Mesendoderm (in vitro differentiated cells): ENCODE measurements at regions not wholly inside any gene's neighbourhood (a gene's known extent, or its start where the extent isn't known, plus 50 kb on each side); places are given as distances from the start of the nearest gene placed in this dataset.

Source experiments
- DNase-seq: peaks from one replicate; pipeline ENCODE4 v3.0.0; 2013
- H2AK5ac ChIP-seq: 2 replicates; pipeline ENCODE4 v1.6.1; 2013; ENCODE audit warnings: low read length, inconsistent platforms
- H2BK120ac ChIP-seq: 2 replicates; pipeline ENCODE4 v1.6.1; 2013; ENCODE audit warnings: low read depth, mild to moderate bottlenecking, low read length, moderate library complexity, mixed read lengths
- H2BK15ac ChIP-seq: replicated peaks from 2 replicates; pipeline ENCODE4 v1.6.1; 2013; ENCODE audit warnings: low read depth, mild to moderate bottlenecking, moderate library complexity
- H2BK5ac ChIP-seq: 2 replicates; pipeline ENCODE4 v1.6.1; 2013; ENCODE audit warnings: low read length, inconsistent platforms
- H3K18ac ChIP-seq: 2 replicates; pipeline ENCODE4 v1.6.1; 2013; ENCODE audit warnings: mild to moderate bottlenecking, low read length, mixed read lengths
- H3K23ac ChIP-seq: one replicate; pipeline ENCODE4 v1.6.1; 2013; ENCODE audit warnings: low read length
- H3K27ac ChIP-seq: 2 replicates; pipeline ENCODE4 v1.5.1; 2013; ENCODE audit warnings: low read depth, mild to moderate bottlenecking, inconsistent platforms, low read length, moderate library complexity
- H3K27me3 ChIP-seq: 2 replicates; pipeline ENCODE4 v1.6.1; 2013; ENCODE audit warnings: low read length, control low read depth, mild to moderate bottlenecking, inconsistent platforms; ENCODE audit not compliant: insufficient read depth, poor library complexity
- H3K36me3 ChIP-seq: 2 replicates; pipeline ENCODE4 v1.6.1; 2013; ENCODE audit warnings: low read length, inconsistent platforms; ENCODE audit not compliant: control insufficient read depth, insufficient read depth
- H3K4ac ChIP-seq: one replicate; pipeline ENCODE4 v1.6.1; 2013; ENCODE audit warnings: low read depth, mild to moderate bottlenecking, low read length, moderate library complexity
- H3K4me1 ChIP-seq: 2 replicates; pipeline ENCODE4 v1.6.1; 2013; ENCODE audit warnings: low read depth, low read length, inconsistent platforms; ENCODE audit not compliant: control insufficient read depth
- H3K4me2 ChIP-seq: 2 replicates; pipeline ENCODE4 v1.6.1; 2013; ENCODE audit warnings: low read length
- H3K4me3 ChIP-seq: 2 replicates; pipeline ENCODE4 v1.5.1; 2013; ENCODE audit warnings: mild to moderate bottlenecking, low read length
- H3K56ac ChIP-seq: one replicate; pipeline ENCODE4 v1.6.1; 2013; ENCODE audit warnings: low read length
- H3K79me1 ChIP-seq: 2 replicates; pipeline ENCODE4 v1.6.1; 2013; ENCODE audit warnings: low read length, inconsistent platforms
- H3K79me2 ChIP-seq: 2 replicates; pipeline ENCODE4 v1.6.1; 2013; ENCODE audit warnings: mild to moderate bottlenecking, low read length; ENCODE audit not compliant: control insufficient read depth, insufficient read depth
- H3K9ac ChIP-seq: 2 replicates; pipeline ENCODE4 v1.6.1; 2013; ENCODE audit warnings: low read length, inconsistent platforms
- H4K5ac ChIP-seq: one replicate; pipeline ENCODE4 v1.6.1; 2013; ENCODE audit warnings: low read length
- H4K8ac ChIP-seq: one replicate; pipeline ENCODE4 v1.6.1; 2013; ENCODE audit warnings: low read depth, mild to moderate bottlenecking, control low read depth, low read length, moderate library complexity
- WGBS: extraction: QIAGEN DNeasy Blood & Tissue Kit; methylation state at CpG from one replicate; pipeline ENCODE4 v1.1.7; 2013; ENCODE audit warnings: low lambda C conversion rate, missing lambda C conversion rate; ENCODE audit not compliant: insufficient coverage; ENCODE audit errors: extremely low coverage; 5-methylcytosine and 5-hydroxymethylcytosine counted together

- H3K23ac ChIP-seq = no peak overlapping the region
- no peaks in the 10 kb centered on the region for H3K79me1 ChIP-seq
- no CpG with 5 or more reads among the region's 8 CpGs for WGBS
- no peak overlapping the region for H4K8ac ChIP-seq
- no peaks in the 10 kb centered on the region for H3K36me3 ChIP-seq
- DNase-seq = no peak
- H4K5ac ChIP-seq = no peak overlapping the region
- no peak overlapping the region for H2AK5ac ChIP-seq
- H3K18ac ChIP-seq = no peak overlapping the region
- H3K4me3 ChIP-seq = no peak overlapping the region
- H2BK5ac ChIP-seq = no peak overlapping the region
- H3K27me3 ChIP-seq = no peaks in the 10 kb centered on the region
- no peak overlapping the region for H3K56ac ChIP-seq
- no peak overlapping the region for H3K4ac ChIP-seq
- no peak overlapping the region for H3K27ac ChIP-seq
- no peaks in the 10 kb centered on the region for H3K79me2 ChIP-seq
- no peaks in the 10 kb centered on the region for H3K4me1 ChIP-seq
- no peak overlapping the region for H3K4me2 ChIP-seq
- no peak overlapping the region for H2BK15ac ChIP-seq
- H3K9ac ChIP-seq = no peak overlapping the region
- no peak overlapping the region for H2BK120ac ChIP-seq
These were observed 244.5 kb downstream of the MAFB start for GRCh38 chr20:40444516-40444915.

GRCh38 chr20:40443753-40444152 lies 245.3 kb downstream of the MAFB start:
- H3K27me3 ChIP-seq = no peaks in the 10 kb centered on the region
- no peak overlapping the region for H4K8ac ChIP-seq
- H3K27ac ChIP-seq = no peak overlapping the region
- no peak overlapping the region for H3K4me3 ChIP-seq
- H3K23ac ChIP-seq = no peak overlapping the region
- DNase-seq = peak; percentile 24
- no peak overlapping the region for H2BK5ac ChIP-seq
- WGBS = no CpG with 5 or more reads among the region's 5 CpGs
- no peaks in the 10 kb centered on the region for H3K79me2 ChIP-seq
- H4K5ac ChIP-seq = no peak overlapping the region
- no peaks in the 10 kb centered on the region for H3K79me1 ChIP-seq
- H3K56ac ChIP-seq = no peak overlapping the region
- H2BK120ac ChIP-seq = no peak overlapping the region
- H3K4ac ChIP-seq = no peak overlapping the region
- no peak overlapping the region for H2AK5ac ChIP-seq
- no peak overlapping the region for H3K4me2 ChIP-seq
- no peak overlapping the region for H2BK15ac ChIP-seq
- H3K9ac ChIP-seq = no peak overlapping the region
- no peaks in the 10 kb centered on the region for H3K36me3 ChIP-seq
- no peaks in the 10 kb centered on the region for H3K4me1 ChIP-seq
- no peak overlapping the region for H3K18ac ChIP-seq

GRCh38 chr20:40442181-40442963 lies 246.7 kb downstream of the MAFB start:
- Histone ChIP-seq H3K27ac (no peak overlapping the region), H3K4ac (no peak overlapping the region), H3K4me3 (no peak overlapping the region), H3K79me2 (no peaks in the 10 kb centered on the region), H3K56ac (peak overlapping the region; percentile 19), H3K23ac (no peak overlapping the region), H3K4me1 (peaks cover 2% of the 10 kb centered on the region), H2BK120ac (no peak overlapping the region), H3K4me2 (no peak overlapping the region), H3K79me1 (no peaks in the 10 kb centered on the region), H3K9ac (no peak overlapping the region), H3K27me3 (no peaks in the 10 kb centered on the region), H3K36me3 (no peaks in the 10 kb centered on the region), H4K5ac (no peak overlapping the region), H2BK5ac (no peak overlapping the region), H2AK5ac (no peak overlapping the region), H3K18ac (peak overlapping the region; percentile 46), H4K8ac (no peak overlapping the region), H2BK15ac (no peak overlapping the region)
- peak; percentile 65 for DNase-seq
- WGBS = no CpG with 5 or more reads among the region's 8 CpGs

GRCh38 chr20:40441771-40442170 lies 247.3 kb downstream of the MAFB start:
- no peak overlapping the region for H3K9ac ChIP-seq
- H2BK5ac ChIP-seq = no peak overlapping the region
- no peaks in the 10 kb centered on the region for H3K79me2 ChIP-seq
- WGBS = no CpG with 5 or more reads among the region's 3 CpGs
- peak overlapping the region; percentile 46 for H3K18ac ChIP-seq
- H3K23ac ChIP-seq = no peak overlapping the region
- no peaks in the 10 kb centered on the region for H3K79me1 ChIP-seq
- H4K5ac ChIP-seq = no peak overlapping the region
- H3K36me3 ChIP-seq = no peaks in the 10 kb centered on the region
- no peaks in the 10 kb centered on the region for H3K27me3 ChIP-seq
- H3K4me1 ChIP-seq = peaks cover 2% of the 10 kb centered on the region
- H2BK15ac ChIP-seq = no peak overlapping the region
- no peak overlapping the region for H3K27ac ChIP-seq
- no peak for DNase-seq
- H4K8ac ChIP-seq = no peak overlapping the region
- no peak overlapping the region for H2AK5ac ChIP-seq
- no peak overlapping the region for H3K4me3 ChIP-seq
- H3K4ac ChIP-seq = no peak overlapping the region
- H3K4me2 ChIP-seq = no peak overlapping the region
- H3K56ac ChIP-seq = no peak overlapping the region
- no peak overlapping the region for H2BK120ac ChIP-seq

- Histone ChIP-seq H4K8ac (no peak overlapping the region), H2BK120ac (no peak overlapping the region), H3K4me2 (no peak overlapping the region), H3K4me1 (peaks cover 2% of the 10 kb centered on the region), H3K18ac (no peak overlapping the region), H4K5ac (no peak overlapping the region), H2BK5ac (no peak overlapping the region), H3K56ac (no peak overlapping the region), H3K23ac (no peak overlapping the region), H3K27ac (no peak overlapping the region), H3K27me3 (no peaks in the 10 kb centered on the region), H3K9ac (no peak overlapping the region), H3K4ac (no peak overlapping the region), H3K36me3 (no peaks in the 10 kb centered on the region), H3K79me2 (no peaks in the 10 kb centered on the region), H2BK15ac (no peak overlapping the region), H3K79me1 (no peaks in the 10 kb centered on the region), H3K4me3 (no peak overlapping the region), H2AK5ac (no peak overlapping the region)
- WGBS = no CpG with 5 or more reads among the region's 8 CpGs
- DNase-seq = peak; percentile 47
These were observed 250.7 kb downstream of the MAFB start for GRCh38 chr20:40438161-40438830.
